HFF-Myc (cell line): ENCODE measurements at regions not wholly inside any gene's neighbourhood (a gene's known extent, or its start where the extent isn't known, plus 50 kb on each side); places are given as distances from the start of the nearest gene placed in this dataset.

Experiments
- DNase-seq: peaks from one replicate; pipeline ENCODE4 v3.0.0-alpha.2; 2011; ENCODE audit warnings: low read depth; ENCODE audit errors: extremely low read depth
- H3K4me3 ChIP-seq: replicated peaks from 2 replicates; pipeline ENCODE4 v1.5.1; 2011; ENCODE audit warnings: low read depth, mild to moderate bottlenecking, control low read depth, low read length
- CTCF ChIP-seq: IDR thresholded peaks from 2 replicates; pipeline ENCODE4 v1.5.1; 2012; ENCODE audit warnings: mild to moderate bottlenecking, low read depth, low read length, control low read depth; ENCODE audit errors: missing control alignments

GRCh38 chr4:153034681-153035080, 98.6 kb downstream of the FHDC1 start:
- TF ChIP-seq CTCF = no peak
- no peak overlapping the region for H3K4me3 ChIP-seq
- DNase-seq = no peak

GRCh38 chr4:153036931-153037482, 100.9 kb downstream of the FHDC1 start:
- no peak for DNase-seq
- TF ChIP-seq CTCF = no peak
- H3K4me3 ChIP-seq = no peak overlapping the region

GRCh38 chr4:153038623-153039311, 102.6 kb downstream of the FHDC1 start:
- no peak for TF ChIP-seq CTCF
- no peak for DNase-seq

GRCh38 chr4:153039542-153040185, 103.5 kb downstream of the FHDC1 start:
- H3K4me3 ChIP-seq = no peak overlapping the region
- no peak for TF ChIP-seq CTCF
- DNase-seq = no peak

More at GRCh38 chr4:153038623-153039311, 102.6 kb downstream of the FHDC1 start:
- no peak overlapping the region for H3K4me3 ChIP-seq

- no peak overlapping the region for H3K4me3 ChIP-seq
- DNase-seq = no peak
- no peak for TF ChIP-seq CTCF
Measured at GRCh38 chr4:153040677-153041076, 104.6 kb downstream of the FHDC1 start.

- no peak for DNase-seq
- no peak overlapping the region for H3K4me3 ChIP-seq
- no peak for TF ChIP-seq CTCF
Measured at GRCh38 chr4:153044036-153044435, 107.9 kb downstream of the FHDC1 start.
